GM23338 (cell line): ENCODE measurements at regions not wholly inside any gene's neighbourhood (a gene's known extent, or its start where the extent isn't known, plus 50 kb on each side); places are given as distances from the start of the nearest gene placed in this dataset.

Experiments used
- CREB1 ChIP-seq: fragments of 250-450 bp; sonication (Bioruptor Pico); IDR thresholded peaks from 2 replicates; pipeline ENCODE4 v1.5.0; 2020; ENCODE audit warnings: low read depth, mild to moderate bottlenecking, moderate library complexity
- CTCF ChIP-seq, 2 experiments: fragments of 200-600 bp in 1 of 2; sonication (generic) in 1 of 2; conservative IDR thresholded peaks; 2 replicates each; pipeline versions ENCODE4 v1.5.1 to v1.6.1; 2016 to 2017; ENCODE audit warnings: antibody characterized with exemption in 2 of 2, low read depth in 2 of 2, mild to moderate bottlenecking in 2 of 2, moderate library complexity in 1 of 2
- EZH2 ChIP-seq: fragments of 200-600 bp; sonication (generic); IDR thresholded peaks from one replicate; pipeline ENCODE4 v1.8.0; 2017; ENCODE audit warnings: antibody characterized with exemption, mild to moderate bottlenecking, low read depth; ENCODE audit not compliant: unreplicated experiment
- EZH2phosphoT487 ChIP-seq: fragments of 200-600 bp; sonication (generic); IDR thresholded peaks from one replicate; pipeline ENCODE4 v1.8.1; 2018; ENCODE audit warnings: antibody characterized with exemption; ENCODE audit not compliant: unreplicated experiment
- JUNB ChIP-seq: IDR thresholded peaks from one replicate; pipeline ENCODE4 v1.6.1; 2016; ENCODE audit warnings: antibody characterized with exemption; ENCODE audit not compliant: unreplicated experiment
- NANOG ChIP-seq: IDR thresholded peaks from 2 replicates; pipeline ENCODE4 v1.6.1; 2016; ENCODE audit warnings: antibody characterized with exemption, borderline replicate concordance
- POLR2AphosphoS5 ChIP-seq: IDR thresholded peaks from 2 replicates; pipeline ENCODE4 v1.6.1; 2016; ENCODE audit warnings: antibody characterized with exemption, low read depth
- ZNF114 ChIP-seq: fragments of 250-450 bp; sonication (Bioruptor Pico); IDR thresholded peaks from 2 replicates; pipeline ENCODE4 v1.5.0; 2020; ENCODE audit warnings: mild to moderate bottlenecking, moderate library complexity
- ZNF331 ChIP-seq: fragments of 250-450 bp; sonication (Bioruptor Pico); IDR thresholded peaks from 2 replicates; pipeline ENCODE4 v1.5.0; 2020; ENCODE audit warnings: low read depth, mild to moderate bottlenecking, moderate library complexity

- TF ChIP-seq POLR2AphosphoS5 (no peak), JUNB (no peak), EZH2 (no peak), CTCF (conservative IDR thresholded peaks at IDR 0.05; ENCODE audit: low read depth in 2 of 2) (no peak), CREB1 (CRISPR knock-in tag) (no peak), EZH2phosphoT487 (no peak), ZNF114 (CRISPR knock-in tag) (no peak), NANOG (no peak), ZNF331 (no peak)
Observed at GRCh38 chr2:21607572-21607971, 483.8 kb downstream of the TDRD15 start.
